ENCODE measurements at regions not wholly inside any gene's neighbourhood (a gene's known extent, or its start where the extent isn't known, plus 50 kb on each side); places are given as distances from the start of the nearest gene placed in this dataset.
"Not testable (repeated sequence)": the region's sequence is repeated elsewhere in the genome, so short reads cannot be mapped to it uniquely, and the experiment has no call there.

- CTCF ChIA-PET, H3K36me3 Mint-ChIP-seq, H3K27ac Mint-ChIP-seq, H3K9me3 Mint-ChIP-seq, DNase-seq, H3K4me3 Mint-ChIP-seq: not testable (repeated sequence)
- Mint-ChIP-seq H3K27me3 (peaks cover 54% of the 10 kb centered on the region), H3K4me1 (peaks cover 23% of the 10 kb centered on the region)
Measured at GRCh38 chr17:21509356-21509755, 133.2 kb downstream of the KCNJ12 start.

DNA sequence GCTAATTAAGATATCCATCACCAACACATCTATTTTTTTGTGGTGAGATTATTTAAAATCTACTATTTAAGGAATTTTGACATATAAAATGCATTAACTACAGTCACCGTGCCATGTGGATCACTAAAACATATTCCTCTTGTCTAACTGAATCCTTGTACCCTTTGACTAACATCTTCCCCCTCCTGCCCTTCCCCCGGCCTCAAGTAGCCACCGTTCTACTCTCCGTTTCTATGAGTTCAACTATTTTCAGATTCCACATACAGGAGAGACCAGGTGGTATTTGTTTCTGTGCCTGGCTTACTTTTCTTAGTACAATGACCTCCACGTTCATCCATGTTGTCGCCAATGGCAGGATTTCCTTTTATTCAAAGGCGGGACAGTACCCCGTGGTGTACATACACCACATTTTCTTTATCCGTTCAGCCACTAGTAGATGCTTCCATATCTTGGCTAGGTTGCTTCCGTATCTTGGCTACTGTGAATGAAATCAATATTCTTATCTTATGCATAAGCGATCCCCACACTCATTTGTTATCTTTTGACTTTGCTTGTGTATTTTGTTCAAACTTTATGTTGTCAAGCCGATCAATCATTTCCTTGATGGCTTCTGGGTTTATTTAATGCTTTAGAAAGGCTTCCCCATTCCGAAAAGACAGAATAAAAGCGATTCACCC is 134.7 kb downstream of the KCNJ12 start:
- no peak for DNase-seq
- H3K27me3 Mint-ChIP-seq: peaks cover 58% of the 10 kb centered on the region
- peaks cover 23% of the 10 kb centered on the region for H3K4me1 Mint-ChIP-seq
- no peak overlapping the region for H3K27ac Mint-ChIP-seq
- H3K9me3 Mint-ChIP-seq: no peaks in the 10 kb centered on the region
- CTCF ChIA-PET: interaction anchor here (0.6 to 4.2 kb wide), 6 partner anchors 15 to 390 kb away, joined by 3 to 70 read pairs (median 4); no protein-coding TSS in a partner anchor
- no peaks in the 10 kb centered on the region for H3K36me3 Mint-ChIP-seq
- peak overlapping the region; percentile 45 for H3K4me3 Mint-ChIP-seq

DNA sequence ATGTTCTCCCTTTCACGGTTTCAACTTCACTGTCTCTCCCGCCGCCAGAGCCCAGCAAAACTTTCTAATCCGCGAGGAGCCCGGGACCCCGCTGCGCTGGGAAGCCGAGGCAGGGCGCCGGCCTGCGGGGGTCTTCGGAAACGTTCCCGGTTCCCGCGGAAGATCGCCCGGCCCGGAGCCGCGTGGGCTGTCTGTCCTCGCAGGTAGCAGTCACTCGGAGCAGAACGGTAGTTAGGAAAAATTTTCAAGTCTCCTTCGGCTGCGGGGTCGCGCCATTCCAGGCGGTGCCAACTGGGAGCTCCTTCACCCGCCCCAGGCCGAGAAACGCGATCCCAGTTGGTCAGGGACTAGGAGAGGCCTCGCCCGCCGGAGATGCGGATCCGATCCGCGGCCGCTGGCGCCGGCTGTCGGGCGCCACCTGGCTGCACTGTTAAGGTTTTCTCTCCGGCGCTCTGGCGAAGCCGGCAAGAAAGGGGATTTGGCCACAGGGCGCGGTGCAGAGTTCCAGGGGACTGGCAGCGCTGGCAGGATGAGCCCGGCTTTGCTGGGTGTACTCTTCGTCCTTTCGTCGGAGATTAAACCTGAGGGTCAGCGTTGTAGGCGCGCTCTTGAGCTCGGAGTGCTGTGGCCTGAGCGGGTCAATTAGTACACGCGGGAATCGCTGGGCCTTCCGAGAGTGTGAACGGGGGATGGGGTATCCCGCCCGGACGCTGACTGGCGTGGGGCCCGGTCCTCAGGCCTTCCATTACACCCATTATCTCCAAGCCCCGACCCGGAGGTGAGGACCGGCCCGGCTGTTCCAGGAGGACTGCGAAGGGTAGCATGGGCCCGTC is 135.4 kb downstream of the KCNJ12 start:
- no peak overlapping the region for H3K27ac Mint-ChIP-seq
- peak; percentile 76 for DNase-seq
- peak overlapping the region; percentile 45 for H3K4me3 Mint-ChIP-seq
- H3K4me1 Mint-ChIP-seq: peaks cover 23% of the 10 kb centered on the region
- CTCF ChIA-PET: interaction anchor here (0.6 to 4.2 kb wide), 9 partner anchors 15 to 394 kb away, joined by 3 to 70 read pairs (median 4); no protein-coding TSS in a partner anchor
- peaks cover 58% of the 10 kb centered on the region for H3K27me3 Mint-ChIP-seq
- no peaks in the 10 kb centered on the region for H3K9me3 Mint-ChIP-seq
- no peaks in the 10 kb centered on the region for H3K36me3 Mint-ChIP-seq

- Mint-ChIP-seq H3K27ac (no peak overlapping the region), H3K27me3 (peaks cover 59% of the 10 kb centered on the region)
- CTCF ChIA-PET: interaction anchor here (0.6 to 4.2 kb wide), 10 partner anchors 19 to 519 kb away, joined by 3 to 70 read pairs (median 4); no protein-coding TSS in a partner anchor
Measured at GRCh38 chr17:21512307-21513011, 136.3 kb downstream of the KCNJ12 start.

GRCh38 chr17:21513012-21513570 is 136.9 kb downstream of the KCNJ12 start:
- no peaks in the 10 kb centered on the region for H3K36me3 Mint-ChIP-seq
- peak; percentile 80 for DNase-seq
- H3K9me3 Mint-ChIP-seq: no peaks in the 10 kb centered on the region
- H3K4me1 Mint-ChIP-seq: peaks cover 19% of the 10 kb centered on the region
- H3K27ac Mint-ChIP-seq: no peak overlapping the region
- CTCF ChIA-PET: interaction anchor here (0.6 to 4.2 kb wide), 12 partner anchors 13 to 520 kb away, joined by 3 to 70 read pairs (median 3); no protein-coding TSS in a partner anchor
- H3K4me3 Mint-ChIP-seq: no peak overlapping the region
- H3K27me3 Mint-ChIP-seq: peaks cover 61% of the 10 kb centered on the region

More at GRCh38 chr17:21512307-21513011, 136.3 kb downstream of the KCNJ12 start:
- no peak for DNase-seq
- Mint-ChIP-seq H3K9me3 (no peaks in the 10 kb centered on the region), H3K4me3 (no peak overlapping the region), H3K36me3 (no peaks in the 10 kb centered on the region), H3K4me1 (peaks cover 23% of the 10 kb centered on the region)

DNA sequence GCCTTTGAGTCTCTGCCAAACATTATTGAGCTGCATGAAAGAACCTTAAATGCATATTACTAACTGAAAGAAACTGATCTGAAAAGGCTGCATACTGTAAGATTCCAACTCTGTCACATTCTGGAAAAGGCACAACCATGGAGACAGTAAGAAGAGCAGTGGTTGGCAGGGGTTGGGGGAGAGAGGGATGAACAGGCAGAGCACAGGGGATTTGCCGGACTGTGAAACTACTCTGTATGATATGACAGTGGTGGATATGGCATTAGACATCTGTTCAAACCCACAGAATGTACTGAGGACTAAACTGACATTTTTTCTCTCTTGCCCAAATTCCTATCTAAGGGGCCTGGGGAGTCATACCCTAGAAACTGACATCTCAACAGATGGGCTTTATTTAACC is 138.4 kb downstream of the KCNJ12 start:
- peaks cover 50% of the 10 kb centered on the region for H3K27me3 Mint-ChIP-seq
- CTCF ChIA-PET: interaction anchor here (1.1 to 4.2 kb wide), 2 partner anchors 8 to 58 kb away, joined by 3 to 70 read pairs; no protein-coding TSS in a partner anchor
- H3K36me3 Mint-ChIP-seq, DNase-seq, H3K4me3 Mint-ChIP-seq, H3K27ac Mint-ChIP-seq, H3K9me3 Mint-ChIP-seq: not testable (repeated sequence)
- peaks cover 15% of the 10 kb centered on the region for H3K4me1 Mint-ChIP-seq

DNA sequence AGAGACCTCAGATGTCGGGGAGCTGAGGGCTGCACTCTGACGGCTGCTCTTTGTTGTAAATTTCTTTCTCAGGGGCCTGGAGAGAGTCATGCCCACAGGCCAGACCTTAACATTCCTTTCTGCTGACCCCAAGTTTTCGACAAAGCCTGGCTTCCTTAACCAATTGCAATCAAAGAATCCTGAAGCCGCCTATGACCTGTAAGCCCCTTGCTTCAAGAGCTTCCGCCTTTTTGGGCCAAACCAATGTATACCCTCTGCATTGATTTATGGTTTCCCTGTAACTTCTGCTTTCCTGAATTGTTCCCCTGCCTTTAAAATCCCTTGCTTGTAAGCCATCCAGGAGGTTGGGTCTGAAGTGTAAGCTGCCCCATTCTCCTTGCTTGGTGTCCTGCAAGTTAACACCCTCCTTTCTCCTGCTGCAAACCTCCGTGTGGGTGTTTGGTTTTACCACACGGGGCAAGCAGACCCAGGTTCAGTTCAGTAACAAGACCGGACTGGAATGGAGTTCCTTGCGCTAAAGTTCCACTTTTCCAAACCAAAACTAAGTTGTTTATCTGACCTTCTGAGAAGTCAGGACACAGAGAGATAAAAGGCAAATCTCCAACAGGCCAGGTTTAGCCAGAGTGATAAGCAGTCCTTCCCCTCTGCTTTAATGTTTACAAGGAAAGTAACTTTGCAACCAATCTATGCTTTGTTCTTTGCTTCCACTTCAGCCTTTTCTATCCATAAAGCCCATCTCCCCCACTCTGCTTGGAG is 141.6 kb downstream of the KCNJ12 start:
- no peak for DNase-seq
- no peak overlapping the region for H3K27ac Mint-ChIP-seq
- H3K27me3 Mint-ChIP-seq: peaks cover 36% of the 10 kb centered on the region
- H3K4me3 Mint-ChIP-seq: no peak overlapping the region
- CTCF ChIA-PET: no interaction called here
- no peaks in the 10 kb centered on the region for H3K9me3 Mint-ChIP-seq
- H3K36me3 Mint-ChIP-seq: no peaks in the 10 kb centered on the region
- peaks cover 2% of the 10 kb centered on the region for H3K4me1 Mint-ChIP-seq

DNA sequence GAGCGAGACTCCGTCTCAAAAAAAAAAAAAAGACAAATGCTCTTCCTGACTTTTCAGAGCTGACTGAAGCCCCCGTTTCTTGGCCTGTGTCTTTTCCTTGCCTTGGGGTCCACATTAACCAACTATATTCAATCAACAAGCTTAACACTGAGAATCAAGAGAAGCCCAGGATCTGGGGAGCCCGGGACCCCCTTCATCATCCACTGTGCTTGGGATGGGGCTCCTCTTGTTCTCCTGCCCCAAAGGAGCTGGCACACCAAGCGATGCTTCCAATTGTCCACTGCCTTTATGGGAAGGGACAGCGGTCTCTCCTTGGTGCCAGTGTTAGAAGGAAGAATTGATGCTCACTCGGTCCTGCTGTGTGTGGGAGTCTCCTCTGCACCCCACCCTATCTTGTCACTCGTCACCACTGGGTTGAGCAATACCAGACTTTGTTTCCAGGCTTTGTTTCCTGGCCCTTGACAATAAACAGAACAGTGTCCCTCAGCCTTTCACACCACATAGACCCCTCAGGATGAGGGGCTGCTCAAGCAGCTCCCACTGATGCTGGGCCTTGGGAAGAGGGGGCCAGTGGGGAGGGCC is 146.7 kb downstream of the KCNJ12 start:
- no peak for DNase-seq
- Mint-ChIP-seq H3K27me3 (peaks cover 25% of the 10 kb centered on the region), H3K36me3 (no peaks in the 10 kb centered on the region), H3K9me3 (no peaks in the 10 kb centered on the region), H3K4me1 (no peaks in the 10 kb centered on the region), H3K27ac (no peak overlapping the region), H3K4me3 (no peak overlapping the region)
- CTCF ChIA-PET: interaction anchor here (1.1 kb wide), 1 partner anchor 9 kb away, joined by 3 read pairs; no protein-coding TSS in a partner anchor

DNA sequence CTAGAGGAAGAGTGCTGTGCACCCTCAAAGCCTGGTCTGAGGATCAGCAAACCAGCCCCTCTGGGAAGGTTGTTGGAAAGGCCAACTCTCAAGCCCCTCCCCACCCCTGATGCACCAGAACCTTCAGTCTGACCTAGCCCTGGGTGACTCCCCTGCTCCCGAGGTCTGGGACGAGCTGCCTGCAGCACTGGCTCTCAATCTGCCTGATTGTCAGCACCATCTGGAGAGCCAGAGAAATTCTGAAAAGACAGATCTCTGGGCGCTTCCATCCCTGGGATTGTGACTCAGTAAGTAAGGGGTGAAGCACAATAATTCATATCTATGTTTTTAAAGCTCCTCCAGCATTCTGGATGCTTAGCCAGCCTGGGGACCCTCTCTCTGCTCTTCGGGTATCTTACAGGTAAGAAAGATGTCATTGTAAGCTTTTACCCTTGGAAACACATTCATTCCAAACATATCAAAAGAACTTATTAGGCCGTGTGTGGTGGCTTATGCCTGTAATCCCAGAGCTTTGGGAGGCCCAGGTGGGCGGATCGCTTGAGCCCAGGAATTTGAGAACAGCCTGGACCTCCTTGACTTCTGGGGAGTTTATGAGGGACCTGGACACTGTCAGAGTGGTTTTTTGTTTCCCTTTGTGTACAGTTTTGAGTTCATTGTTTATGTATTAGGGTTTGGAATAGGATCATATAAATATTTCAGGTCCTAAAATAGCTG is 147.5 kb downstream of the KCNJ12 start:
- Mint-ChIP-seq H3K9me3 (no peaks in the 10 kb centered on the region), H3K4me1 (no peaks in the 10 kb centered on the region), H3K27ac (no peak overlapping the region), H3K36me3 (no peaks in the 10 kb centered on the region), H3K4me3 (no peak overlapping the region), H3K27me3 (peaks cover 19% of the 10 kb centered on the region)
- CTCF ChIA-PET: interaction anchor here (0.8 to 1.1 kb wide), 2 partner anchors 9 to 10 kb away, joined by 3 read pairs; no protein-coding TSS in a partner anchor
- DNase-seq: no peak

- Mint-ChIP-seq H3K9me3 (no peaks in the 10 kb centered on the region), H3K4me3 (no peak overlapping the region), H3K36me3 (no peaks in the 10 kb centered on the region), H3K4me1 (no peaks in the 10 kb centered on the region), H3K27ac (no peak overlapping the region), H3K27me3 (peaks cover 19% of the 10 kb centered on the region)
- CTCF ChIA-PET: interaction anchor here (0.8 kb wide), 1 partner anchor 10 kb away, joined by 3 read pairs; no protein-coding TSS in a partner anchor
- DNase-seq: no peak
Measured at GRCh38 chr17:21524211-21524591, 148.0 kb downstream of the KCNJ12 start.

GRCh38 chr17:21525464-21526130 is 149.4 kb downstream of the KCNJ12 start:
- H3K9me3 Mint-ChIP-seq: no peaks in the 10 kb centered on the region
- no peak overlapping the region for H3K27ac Mint-ChIP-seq
- no peak overlapping the region for H3K4me3 Mint-ChIP-seq
- DNase-seq: no peak
- peaks cover 17% of the 10 kb centered on the region for H3K27me3 Mint-ChIP-seq
- H3K4me1 Mint-ChIP-seq: no peaks in the 10 kb centered on the region
- no peaks in the 10 kb centered on the region for H3K36me3 Mint-ChIP-seq
- CTCF ChIA-PET: interaction anchor here (0.7 kb wide), 1 partner anchor 12 kb away, joined by 3 read pairs; no protein-coding TSS in a partner anchor

GRCh38 chr17:21528031-21528695 is 152.0 kb downstream of the KCNJ12 start:
- Mint-ChIP-seq H3K4me1 (peaks cover 14% of the 10 kb centered on the region), H3K36me3 (peaks cover 2% of the 10 kb centered on the region), H3K9me3 (no peaks in the 10 kb centered on the region), H3K27ac (no peak overlapping the region), H3K27me3 (peaks cover 6% of the 10 kb centered on the region), H3K4me3 (no peak overlapping the region)
- CTCF ChIA-PET: no interaction called here
- no peak for DNase-seq
